Liver (tissue), 8 donors: ENCODE measurements at regions not wholly inside any gene's neighbourhood (a gene's known extent, or its start where the extent isn't known, plus 50 kb on each side); places are given as distances from the start of the nearest gene placed in this dataset.
"Not testable (repeated sequence)": the region's sequence is repeated elsewhere in the genome, so short reads cannot be mapped to it uniquely, and the experiment has no call there.

Experiments
- DNase-seq: peaks from one replicate; pipeline ENCODE4 v3.0.0-alpha.2; 2017; ENCODE audit warnings: low spot score
- H3K27ac ChIP-seq, 2 donors: one replicate each; pipeline ENCODE4 v1.7.0; 2013; ENCODE audit warnings: inconsistent platforms in 2 of 2, low read length in 2 of 2, control low read depth in 1 of 2, low read depth in 1 of 2, mild to moderate bottlenecking in 1 of 2
- H3K27me3 ChIP-seq, 4 donors: one replicate each; pipeline versions ENCODE4 v1.6.1 to v1.7.0; 2013; ENCODE audit warnings: low read length in 3 of 4, inconsistent platforms in 1 of 4, mild to moderate bottlenecking in 1 of 4, moderate library complexity in 1 of 4; ENCODE audit not compliant: control insufficient read depth in 4 of 4, insufficient read depth in 4 of 4
- H3K36me3 ChIP-seq, 4 donors: one replicate each; pipeline versions ENCODE4 v1.6.1 to v1.7.0; 2013; ENCODE audit warnings: low read length in 3 of 4, mild to moderate bottlenecking in 3 of 4, low read depth in 1 of 4, moderate library complexity in 1 of 4; ENCODE audit not compliant: control insufficient read depth in 4 of 4, insufficient read depth in 3 of 4
- H3K4me1 ChIP-seq, 4 donors: one replicate each; pipeline versions ENCODE4 v1.6.1 to v1.7.0; 2013; ENCODE audit warnings: low read length in 3 of 4, mild to moderate bottlenecking in 3 of 4, moderate library complexity in 1 of 4; ENCODE audit not compliant: control insufficient read depth in 4 of 4, insufficient read depth in 4 of 4
- H3K4me3 ChIP-seq, 3 donors: one replicate each; pipeline versions ENCODE4 v1.6.1 to v1.7.0; 2013; ENCODE audit warnings: low read length in 3 of 3, control low read depth in 1 of 3, low read depth in 1 of 3, mild to moderate bottlenecking in 1 of 3
- H3K9ac ChIP-seq, 2 donors: one replicate each; pipeline ENCODE4 v1.7.0; 2013; ENCODE audit warnings: low read length in 2 of 2, mild to moderate bottlenecking in 2 of 2, moderate library complexity in 2 of 2, control low read depth in 1 of 2, low read depth in 1 of 2
- H3K9me3 ChIP-seq, 4 donors: one replicate each; pipeline versions ENCODE4 v1.6.1 to v1.7.0; 2013; ENCODE audit warnings: low read length in 3 of 4; ENCODE audit not compliant: control insufficient read depth in 4 of 4
- EGR1 ChIP-seq, 2 donors: IDR thresholded peaks; 2 replicates each; pipeline ENCODE4 v1.6.1; 2016 to 2018; ENCODE audit warnings: antibody characterized with exemption in 2 of 2, low read depth in 2 of 2
- FOXA2 ChIP-seq: IDR thresholded peaks from 2 replicates; pipeline ENCODE4 v1.6.1; 2016; ENCODE audit warnings: antibody characterized with exemption
- GABPA ChIP-seq, 2 donors: IDR thresholded peaks in 1 of 2; conservative IDR thresholded peaks in 1 of 2; 2 replicates each; pipeline ENCODE4 v1.6.1; 2016; ENCODE audit warnings: antibody characterized with exemption in 2 of 2, mild to moderate bottlenecking in 1 of 2, moderate library complexity in 1 of 2
- HNF4A ChIP-seq, 2 donors: conservative IDR thresholded peaks; 2 replicates each; pipeline ENCODE4 v1.6.1; 2016; ENCODE audit warnings: antibody characterized with exemption in 2 of 2, mild to moderate bottlenecking in 2 of 2
- HNF4G ChIP-seq: IDR thresholded peaks from 2 replicates; pipeline ENCODE4 v1.6.1; 2016; ENCODE audit warnings: antibody characterized with exemption
- NR2F2 ChIP-seq: IDR thresholded peaks from 2 replicates; pipeline ENCODE4 v1.6.1; 2016; ENCODE audit warnings: antibody characterized with exemption
- RAD21 ChIP-seq, 2 donors: IDR thresholded peaks; 2 replicates each; pipeline ENCODE4 v1.6.1; 2016; ENCODE audit warnings: antibody characterized with exemption in 2 of 2, mild to moderate bottlenecking in 2 of 2
- RXRA ChIP-seq, 2 donors: IDR thresholded peaks; 2 replicates each; pipeline ENCODE4 v1.6.1; 2017 to 2018; ENCODE audit warnings: antibody characterized with exemption in 2 of 2, mild to moderate bottlenecking in 1 of 2
- SP1 ChIP-seq: IDR thresholded peaks from 2 replicates; pipeline ENCODE4 v1.6.1; 2018; ENCODE audit warnings: antibody characterized with exemption, mild to moderate bottlenecking
- TAF1 ChIP-seq: conservative IDR thresholded peaks from 2 replicates; pipeline ENCODE4 v1.6.1; 2016; ENCODE audit warnings: antibody characterized with exemption, mild to moderate bottlenecking
- YY1 ChIP-seq: IDR thresholded peaks from 2 replicates; pipeline ENCODE4 v1.6.1; 2016; ENCODE audit warnings: antibody characterized with exemption, mild to moderate bottlenecking
- WGBS: extraction: QIAGEN DNeasy Blood & Tissue Kit; methylation state at CpG from one replicate; pipeline ENCODE4 v1.1.7; 2013; 5-methylcytosine and 5-hydroxymethylcytosine counted together
- TF ChIP-seq, protein P1 (sequence below): fragments of 150-350 bp; IDR thresholded peaks from 2 replicates; pipeline ENCODE4 v1.5.1; 2017; ENCODE audit warnings: improper control_type of control experiment, low read depth, low read length; ENCODE audit not compliant: missing input control
- TF ChIP-seq, protein P2 (sequence below): IDR thresholded peaks from 2 replicates; pipeline ENCODE4 v1.6.1; 2016; ENCODE audit warnings: antibody characterized with exemption
- donor health status: healthy.
- donor health status: healthy.
- donor health status: healthy.
- donor health status: healthy.
- donor health status: healthy.

DNA sequence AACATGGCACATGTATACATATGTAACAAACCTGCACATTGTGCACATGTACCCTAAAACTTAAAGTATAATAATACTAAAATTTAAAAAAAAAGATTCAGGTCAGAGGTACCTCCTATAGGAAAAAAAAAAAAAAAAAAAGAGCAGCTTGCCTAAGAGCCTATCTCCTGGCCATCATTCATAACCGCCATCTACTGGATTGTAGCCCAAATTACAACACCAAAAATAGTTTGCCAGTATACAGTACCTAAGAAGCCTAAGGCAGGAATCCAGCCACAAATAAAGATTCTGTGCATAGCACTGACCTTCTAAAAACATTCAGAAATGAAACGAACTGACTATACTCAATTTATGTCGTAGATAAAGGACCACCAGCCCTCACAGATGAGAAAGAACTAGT lies 438.4 kb upstream of the ADGRB3 start:
- Histone ChIP-seq H3K4me1 (no peaks in the 10 kb centered on the region), H3K36me3 (no peaks in the 10 kb centered on the region), H3K27ac (no peak overlapping the region), H3K9ac (no peak overlapping the region), H3K4me3 (no peak overlapping the region), H3K9me3 (peaks cover 0 to 5% (median 1%) of the 10 kb centered on the region in 4 donors), H3K27me3 (peaks cover 0 to 2% (median 0%) of the 10 kb centered on the region in 4 donors)
- TF ChIP-seq HNF4G (no peak), SP1 (no peak), EGR1 (IDR thresholded peaks at IDR 0.05; ENCODE audit: low read depth in 2 of 2) (no peak), RAD21 (IDR thresholded peaks at IDR 0.05) (peak in 1 of 2 donors; percentile 28)
- 27% methylated on average over 3 of the region's 3 CpGs for WGBS
- DNase-seq, result no peak

DNA sequence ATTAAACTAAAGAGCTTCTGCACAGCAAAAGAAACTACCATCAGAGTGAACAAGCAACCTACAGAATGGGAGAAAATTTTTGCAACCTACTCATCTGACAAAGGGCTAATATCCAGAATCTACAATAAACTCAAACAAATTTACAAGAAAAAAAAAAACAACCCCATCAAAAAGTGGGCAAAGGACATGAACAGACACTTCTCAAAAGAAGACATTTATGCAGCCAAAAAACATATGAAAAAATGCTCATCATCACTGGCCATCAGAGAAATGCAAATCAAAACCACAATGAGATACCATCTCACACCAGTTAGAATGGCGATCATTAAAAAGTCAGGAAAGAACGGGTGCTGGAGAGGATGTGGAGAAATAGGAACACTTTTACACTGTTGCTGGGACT lies 439.3 kb upstream of the ADGRB3 start:
- not testable (repeated sequence) for H3K27ac ChIP-seq, H3K9me3 ChIP-seq, H3K4me3 ChIP-seq, H3K27me3 ChIP-seq, H3K4me1 ChIP-seq, H3K36me3 ChIP-seq, DNase-seq, H3K9ac ChIP-seq
- WGBS, result 74% methylated on average over 2 of the region's 2 CpGs

DNA sequence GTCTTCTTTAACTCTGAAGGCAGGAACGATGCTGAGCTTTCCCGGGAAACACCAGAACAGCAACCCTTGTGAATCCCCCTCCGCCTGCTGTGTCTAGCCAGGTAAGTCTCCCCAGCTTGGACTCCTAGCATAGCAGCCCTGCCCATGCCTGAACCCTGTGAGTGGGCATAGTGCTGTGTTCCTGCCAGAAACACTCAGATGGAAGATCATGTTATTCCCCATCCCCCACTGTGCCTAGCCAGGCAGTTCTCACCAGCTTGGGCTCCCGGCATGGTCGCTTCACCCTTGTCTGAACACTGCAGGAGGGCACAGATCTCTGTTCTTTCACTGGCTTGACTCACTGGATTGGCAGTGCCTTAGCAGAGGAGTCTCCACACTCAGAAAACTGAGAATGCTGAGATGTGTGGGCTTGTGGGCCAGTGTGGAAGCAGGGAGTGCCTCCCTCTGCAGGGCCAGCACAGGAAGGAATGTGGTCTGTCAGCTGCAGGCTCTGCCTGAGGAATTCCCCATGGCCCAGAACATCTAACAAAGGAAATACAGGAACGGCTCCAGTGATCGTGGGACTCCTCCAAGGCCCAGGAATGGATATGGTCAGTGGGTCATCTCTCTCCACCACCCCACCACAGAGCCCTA lies 440.1 kb upstream of the ADGRB3 start:
- Histone ChIP-seq H3K36me3 (no peaks in the 10 kb centered on the region), H3K9me3 (peaks cover 0 to 5% (median 1%) of the 10 kb centered on the region in 4 donors), H3K27me3 (no peaks in the 10 kb centered on the region), H3K27ac (no peak overlapping the region), H3K4me1 (no peaks in the 10 kb centered on the region), H3K4me3 (no peak overlapping the region), H3K9ac (no peak overlapping the region)
- no peak for DNase-seq
- TF ChIP-seq NR2F2 (no peak), RXRA (IDR thresholded peaks at IDR 0.05) (no peak), FOXA2 (no peak), HNF4G (no peak), YY1 (no peak), HNF4A (conservative IDR thresholded peaks at IDR 0.05) (no peak), EGR1 (IDR thresholded peaks at IDR 0.05; ENCODE audit: low read depth in 2 of 2) (no peak), RAD21 (IDR thresholded peaks at IDR 0.05) (no peak), GABPA (IDR thresholded peaks at IDR 0.05 in 1 of 2, conservative IDR thresholded peaks at IDR 0.05 in 1 of 2) (no peak), TAF1 (no peak)
- TF ChIP-seq, protein P1, sequence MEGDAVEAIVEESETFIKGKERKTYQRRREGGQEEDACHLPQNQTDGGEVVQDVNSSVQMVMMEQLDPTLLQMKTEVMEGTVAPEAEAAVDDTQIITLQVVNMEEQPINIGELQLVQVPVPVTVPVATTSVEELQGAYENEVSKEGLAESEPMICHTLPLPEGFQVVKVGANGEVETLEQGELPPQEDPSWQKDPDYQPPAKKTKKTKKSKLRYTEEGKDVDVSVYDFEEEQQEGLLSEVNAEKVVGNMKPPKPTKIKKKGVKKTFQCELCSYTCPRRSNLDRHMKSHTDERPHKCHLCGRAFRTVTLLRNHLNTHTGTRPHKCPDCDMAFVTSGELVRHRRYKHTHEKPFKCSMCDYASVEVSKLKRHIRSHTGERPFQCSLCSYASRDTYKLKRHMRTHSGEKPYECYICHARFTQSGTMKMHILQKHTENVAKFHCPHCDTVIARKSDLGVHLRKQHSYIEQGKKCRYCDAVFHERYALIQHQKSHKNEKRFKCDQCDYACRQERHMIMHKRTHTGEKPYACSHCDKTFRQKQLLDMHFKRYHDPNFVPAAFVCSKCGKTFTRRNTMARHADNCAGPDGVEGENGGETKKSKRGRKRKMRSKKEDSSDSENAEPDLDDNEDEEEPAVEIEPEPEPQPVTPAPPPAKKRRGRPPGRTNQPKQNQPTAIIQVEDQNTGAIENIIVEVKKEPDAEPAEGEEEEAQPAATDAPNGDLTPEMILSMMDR, result no peak
- TF ChIP-seq, protein P2, sequence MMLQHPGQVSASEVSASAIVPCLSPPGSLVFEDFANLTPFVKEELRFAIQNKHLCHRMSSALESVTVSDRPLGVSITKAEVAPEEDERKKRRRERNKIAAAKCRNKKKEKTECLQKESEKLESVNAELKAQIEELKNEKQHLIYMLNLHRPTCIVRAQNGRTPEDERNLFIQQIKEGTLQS, result no peak
- WGBS, result 70% methylated on average over 7 of the region's 7 CpGs
